SK-N-SH treated with all-trans-retinoic acid at 6 μM for 48 hours (cell line): ENCODE measurements at regions not wholly inside any gene's neighbourhood (a gene's known extent, or its start where the extent isn't known, plus 50 kb on each side); places are given as distances from the start of the nearest gene placed in this dataset.

Source experiments
- ATAC-seq: fragments of 200-7000 bp; cut with Tn5 transposase; 3 replicates; pipeline ENCODE4 v1.9.1; 2020; ENCODE audit warnings: mild to moderate bottlenecking, moderate library complexity
- ARNTL ChIP-seq: fragments of 450-650 bp; formaldehyde crosslinking; IDR thresholded peaks from 2 replicates; pipeline ENCODE4 v1.5.0; 2020; ENCODE audit warnings: low read depth, mild to moderate bottlenecking, moderate library complexity, borderline replicate concordance
- BACH2 ChIP-seq: fragments of 250-450 bp; sonication (Bioruptor Pico); IDR thresholded peaks from 2 replicates; pipeline ENCODE4 v1.9.0; 2021; ENCODE audit warnings: mild to moderate bottlenecking, borderline replicate concordance
- CREB5 ChIP-seq: fragments of 250-450 bp; sonication (Bioruptor Pico); IDR thresholded peaks from 2 replicates; pipeline ENCODE4 v1.5.1; 2020; ENCODE audit warnings: low read depth, mild to moderate bottlenecking, moderate library complexity
- CSDC2 ChIP-seq: fragments of 250-450 bp; sonication (Bioruptor Pico); IDR thresholded peaks from 2 replicates; pipeline ENCODE4 v1.5.0; 2020; ENCODE audit warnings: mild to moderate bottlenecking, moderate library complexity
- ESRRG ChIP-seq: fragments of 250-450 bp; sonication (Bioruptor Pico); IDR thresholded peaks from 2 replicates; pipeline ENCODE4 v1.6.1; 2021; ENCODE audit warnings: mild to moderate bottlenecking
- GLIS3 ChIP-seq: fragments of 250-450 bp; sonication (Bioruptor Pico); IDR thresholded peaks from 2 replicates; pipeline ENCODE4 v1.5.0; 2020; ENCODE audit warnings: mild to moderate bottlenecking, moderate library complexity
- ISL1 ChIP-seq: fragments of 250-450 bp; sonication (Bioruptor Pico); IDR thresholded peaks from 2 replicates; pipeline ENCODE4 v2.1.2; 2022; ENCODE audit warnings: mild to moderate bottlenecking, moderate library complexity
- OSR1 ChIP-seq: fragments of 250-450 bp; sonication (Bioruptor Pico); IDR thresholded peaks from 2 replicates; pipeline ENCODE4 v1.8.0; 2022; ENCODE audit warnings: moderate library complexity, mild to moderate bottlenecking, inconsistent platforms
- PPARA ChIP-seq: fragments of 250-450 bp; sonication (Bioruptor Pico); IDR thresholded peaks from 2 replicates; pipeline ENCODE4 v1.5.0; 2020; ENCODE audit warnings: mild to moderate bottlenecking, borderline replicate concordance
- RARB ChIP-seq: fragments of 250-450 bp; sonication (Bioruptor Pico); IDR thresholded peaks from 2 replicates; pipeline ENCODE4 v1.8.0; 2021; ENCODE audit warnings: mild to moderate bottlenecking, moderate library complexity
- TCF4 ChIP-seq: fragments of 250-450 bp; sonication (Bioruptor Pico); IDR thresholded peaks from 2 replicates; pipeline ENCODE4 v1.8.0; 2021; ENCODE audit warnings: mild to moderate bottlenecking, moderate library complexity, borderline replicate concordance
- TOX ChIP-seq: fragments of 250-450 bp; sonication (Bioruptor Pico); IDR thresholded peaks from 2 replicates; pipeline ENCODE4 v1.8.0; 2021; ENCODE audit warnings: mild to moderate bottlenecking, moderate library complexity, borderline replicate concordance
- TSHZ2 ChIP-seq: fragments of 250-450 bp; sonication (Bioruptor Pico); IDR thresholded peaks from 2 replicates; pipeline ENCODE4 v1.5.0; 2020; ENCODE audit warnings: mild to moderate bottlenecking, moderate library complexity
- ZC3H10 ChIP-seq: fragments of 250-450 bp; sonication (Bioruptor Pico); IDR thresholded peaks from 2 replicates; pipeline ENCODE4 v1.5.1; 2021; ENCODE audit warnings: mild to moderate bottlenecking, moderate library complexity
- ZFP3 ChIP-seq: fragments of 250-450 bp; sonication (Bioruptor Pico); IDR thresholded peaks from 2 replicates; pipeline ENCODE4 v1.5.0; 2020; ENCODE audit warnings: mild to moderate bottlenecking, moderate library complexity
- ZFP30 ChIP-seq: fragments of 450-650 bp; formaldehyde crosslinking; IDR thresholded peaks from 2 replicates; pipeline ENCODE4 v1.5.0; 2022; ENCODE audit warnings: mild to moderate bottlenecking, moderate library complexity
- ZNF565 ChIP-seq: fragments of 450-650 bp; formaldehyde crosslinking; conservative IDR thresholded peaks from 2 replicates; pipeline ENCODE4 v1.5.0; 2020; ENCODE audit warnings: low read depth, mild to moderate bottlenecking, moderate library complexity
- ZNF70 ChIP-seq: fragments of 450-650 bp; formaldehyde crosslinking; IDR thresholded peaks from 2 replicates; pipeline ENCODE4 v1.5.0; 2020; ENCODE audit warnings: mild to moderate bottlenecking, moderate library complexity
- ZNF8 ChIP-seq: fragments of 450-650 bp; formaldehyde crosslinking; IDR thresholded peaks from 2 replicates; pipeline ENCODE4 v1.5.0; 2020; ENCODE audit warnings: mild to moderate bottlenecking, moderate library complexity
- TF ChIP-seq, protein P1 (sequence below): fragments of 250-450 bp; sonication (Bioruptor Pico); IDR thresholded peaks from 2 replicates; pipeline ENCODE4 v1.8.0; 2021; ENCODE audit warnings: low read depth, mild to moderate bottlenecking, moderate library complexity, borderline replicate concordance
- TF ChIP-seq, protein P2 (sequence below): fragments of 250-450 bp; sonication (Bioruptor Pico); IDR thresholded peaks from 2 replicates; pipeline ENCODE4 v1.8.0; 2020; ENCODE audit warnings: mild to moderate bottlenecking, moderate library complexity, borderline replicate concordance

DNA sequence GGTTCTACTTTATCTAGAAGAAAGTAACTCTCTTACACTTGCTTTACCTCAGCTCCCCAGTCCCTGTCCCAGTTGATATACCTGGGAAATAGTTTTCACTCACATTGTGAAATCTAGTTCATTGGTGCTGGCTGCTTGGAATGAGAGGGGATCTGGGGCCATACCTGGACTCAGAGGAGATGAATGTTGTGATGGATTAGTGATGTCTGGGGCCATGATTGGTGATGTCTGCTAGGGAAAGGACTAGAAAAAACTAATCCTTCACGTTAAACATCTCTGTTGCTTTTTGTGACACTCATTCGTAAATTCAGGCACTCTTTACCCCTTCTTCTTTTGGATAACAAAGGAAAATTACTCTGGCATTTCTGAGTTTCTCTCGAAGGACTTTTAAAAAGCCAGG lies 152.4 kb downstream of the RAB11FIP2 start:
- no peak for ATAC-seq
- TF ChIP-seq ZFP3 (CRISPR knock-in tag): no peak
- TF ChIP-seq CSDC2 (CRISPR knock-in tag): no peak
- no peak for TF ChIP-seq RARB (CRISPR knock-in tag)
- no peak for TF ChIP-seq GLIS3 (CRISPR knock-in tag)
- no peak for TF ChIP-seq ZC3H10 (CRISPR knock-in tag)
- no peak for TF ChIP-seq OSR1 (CRISPR knock-in tag)
- TF ChIP-seq ZNF565 (CRISPR knock-in tag): no peak
- no peak for TF ChIP-seq BACH2 (CRISPR knock-in tag)
- no peak for TF ChIP-seq ESRRG (CRISPR knock-in tag)
- TF ChIP-seq, protein P1, sequence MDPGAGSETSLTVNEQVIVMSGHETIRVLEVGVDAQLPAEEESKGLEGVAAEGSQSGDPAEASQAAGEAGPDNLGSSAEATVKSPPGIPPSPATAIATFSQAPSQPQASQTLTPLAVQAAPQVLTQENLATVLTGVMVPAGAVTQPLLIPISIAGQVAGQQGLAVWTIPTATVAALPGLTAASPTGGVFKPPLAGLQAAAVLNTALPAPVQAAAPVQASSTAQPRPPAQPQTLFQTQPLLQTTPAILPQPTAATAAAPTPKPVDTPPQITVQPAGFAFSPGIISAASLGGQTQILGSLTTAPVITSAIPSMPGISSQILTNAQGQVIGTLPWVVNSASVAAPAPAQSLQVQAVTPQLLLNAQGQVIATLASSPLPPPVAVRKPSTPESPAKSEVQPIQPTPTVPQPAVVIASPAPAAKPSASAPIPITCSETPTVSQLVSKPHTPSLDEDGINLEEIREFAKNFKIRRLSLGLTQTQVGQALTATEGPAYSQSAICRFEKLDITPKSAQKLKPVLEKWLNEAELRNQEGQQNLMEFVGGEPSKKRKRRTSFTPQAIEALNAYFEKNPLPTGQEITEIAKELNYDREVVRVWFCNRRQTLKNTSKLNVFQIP (CRISPR knock-in tag): no peak
- no peak for TF ChIP-seq ZFP30 (CRISPR knock-in tag)
- TF ChIP-seq, all 23 proteins: peak for 0

DNA sequence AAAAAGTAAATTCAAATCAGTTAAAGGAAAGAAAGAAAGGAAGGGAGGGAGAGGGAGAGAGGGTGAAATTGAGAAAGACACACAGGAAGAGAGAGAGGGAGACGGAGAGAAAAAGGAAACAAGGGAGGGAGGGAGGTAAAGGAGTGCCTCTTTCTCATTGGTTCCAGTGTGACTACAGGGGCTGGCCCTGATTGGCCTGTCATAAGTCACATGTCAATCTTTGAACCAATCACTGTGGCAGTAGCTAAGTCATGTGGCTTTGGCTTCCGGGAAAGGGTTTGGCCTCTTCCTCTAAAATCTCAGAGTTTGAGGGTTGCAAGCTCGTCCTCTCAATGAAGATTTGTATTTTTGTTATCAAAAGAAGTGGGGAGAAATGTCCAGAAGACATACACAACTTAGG lies 150.2 kb downstream of the RAB11FIP2 start:
- TF ChIP-seq ESRRG (CRISPR knock-in tag) (no peak), TSHZ2 (CRISPR knock-in tag) (no peak)
- ATAC-seq: no peak

GRCh38 chr10:117899181-117899683 lies 147.5 kb downstream of the RAB11FIP2 start:
- TF ChIP-seq ZFP30 (CRISPR knock-in tag): no peak
- no peak for TF ChIP-seq CREB5
- no peak for TF ChIP-seq ZC3H10 (CRISPR knock-in tag)
- no peak for TF ChIP-seq PPARA (CRISPR knock-in tag)
- no peak for TF ChIP-seq OSR1 (CRISPR knock-in tag)
- TF ChIP-seq TCF4 (CRISPR knock-in tag): no peak
- ATAC-seq: no peak

DNA sequence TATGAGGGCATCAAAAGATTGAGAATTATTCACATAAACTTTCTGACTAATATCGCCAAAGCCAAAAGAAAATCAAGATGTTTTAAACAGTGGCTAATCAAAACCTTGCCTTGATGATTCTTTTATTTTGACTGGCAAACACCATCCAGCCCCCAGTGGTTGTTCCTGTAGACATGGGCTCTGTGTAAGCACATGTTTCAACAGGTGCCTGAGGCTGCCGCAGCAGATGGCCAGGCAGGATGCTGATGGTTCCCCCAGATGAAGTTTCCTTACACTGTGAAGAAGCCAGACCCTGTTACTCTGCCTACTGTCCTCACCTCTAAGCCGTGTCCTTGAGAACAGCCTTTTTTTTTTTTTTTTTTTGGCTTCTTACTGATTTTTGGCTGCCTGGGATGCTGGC lies 146.5 kb downstream of the RAB11FIP2 start:
- ATAC-seq: no peak
- TF ChIP-seq, protein P2, sequence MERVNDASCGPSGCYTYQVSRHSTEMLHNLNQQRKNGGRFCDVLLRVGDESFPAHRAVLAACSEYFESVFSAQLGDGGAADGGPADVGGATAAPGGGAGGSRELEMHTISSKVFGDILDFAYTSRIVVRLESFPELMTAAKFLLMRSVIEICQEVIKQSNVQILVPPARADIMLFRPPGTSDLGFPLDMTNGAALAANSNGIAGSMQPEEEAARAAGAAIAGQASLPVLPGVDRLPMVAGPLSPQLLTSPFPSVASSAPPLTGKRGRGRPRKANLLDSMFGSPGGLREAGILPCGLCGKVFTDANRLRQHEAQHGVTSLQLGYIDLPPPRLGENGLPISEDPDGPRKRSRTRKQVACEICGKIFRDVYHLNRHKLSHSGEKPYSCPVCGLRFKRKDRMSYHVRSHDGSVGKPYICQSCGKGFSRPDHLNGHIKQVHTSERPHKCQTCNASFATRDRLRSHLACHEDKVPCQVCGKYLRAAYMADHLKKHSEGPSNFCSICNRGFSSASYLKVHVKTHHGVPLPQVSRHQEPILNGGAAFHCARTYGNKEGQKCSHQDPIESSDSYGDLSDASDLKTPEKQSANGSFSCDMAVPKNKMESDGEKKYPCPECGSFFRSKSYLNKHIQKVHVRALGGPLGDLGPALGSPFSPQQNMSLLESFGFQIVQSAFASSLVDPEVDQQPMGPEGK (CRISPR knock-in tag): no peak
- TF ChIP-seq ZC3H10 (CRISPR knock-in tag): no peak
- no peak for TF ChIP-seq ESRRG (CRISPR knock-in tag)
- TF ChIP-seq ISL1 (CRISPR knock-in tag): no peak
- no peak for TF ChIP-seq BACH2 (CRISPR knock-in tag)
- TF ChIP-seq ZFP30 (CRISPR knock-in tag): no peak
- no peak for TF ChIP-seq CSDC2 (CRISPR knock-in tag)
- no peak for TF ChIP-seq PPARA (CRISPR knock-in tag)
- no peak for TF ChIP-seq TOX
- TF ChIP-seq ZNF70 (CRISPR knock-in tag): no peak
- no peak for TF ChIP-seq RARB (CRISPR knock-in tag)
- no peak for TF ChIP-seq ZNF8 (CRISPR knock-in tag)

DNA sequence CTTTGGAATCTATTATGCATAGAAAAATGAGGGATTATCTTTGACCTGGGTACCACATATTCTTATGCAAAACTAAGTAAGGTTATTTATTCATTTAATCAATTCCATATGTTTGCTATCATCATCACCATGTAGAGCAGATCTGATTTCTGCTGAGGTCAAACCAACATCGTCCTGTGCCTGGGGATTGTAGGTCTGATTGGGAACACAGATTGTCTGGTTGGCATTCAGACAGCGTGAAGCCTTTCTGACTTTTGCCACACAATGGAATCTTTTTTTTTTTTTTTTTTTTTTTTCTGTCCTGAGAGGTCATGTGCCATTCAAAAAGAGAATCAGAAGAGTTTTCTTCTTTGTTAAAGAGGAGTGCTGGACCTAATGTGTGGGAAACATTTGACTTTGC lies 142.9 kb downstream of the RAB11FIP2 start:
- no peak for ATAC-seq
- TF ChIP-seq CSDC2 (CRISPR knock-in tag) (no peak), ARNTL (CRISPR knock-in tag) (no peak), ESRRG (CRISPR knock-in tag) (no peak), TCF4 (CRISPR knock-in tag) (peak; percentile 22; the same call in 1 of the 2 replicates)
